Erythroblast (primary cell): ENCODE measurements at regions not wholly inside any gene's neighbourhood (a gene's known extent, or its start where the extent isn't known, plus 50 kb on each side); places are given as distances from the start of the nearest gene placed in this dataset.

Source experiments
- GATA1 ChIP-seq: IDR thresholded peaks from 2 replicates; pipeline ENCODE4 v1.6.1; 2011; ENCODE audit warnings: low read depth, mild to moderate bottlenecking, control low read depth, low read length, moderate library complexity
- POLR2A ChIP-seq: IDR thresholded peaks from 2 replicates; pipeline ENCODE4 v1.6.1; 2011; ENCODE audit warnings: mild to moderate bottlenecking, low read length

GRCh38 chr1:200282497-200283122, 127.2 kb downstream of the ZNF281 start:
- no peak for TF ChIP-seq POLR2A
- no peak for TF ChIP-seq GATA1
